H1 (cell line): ENCODE measurements at regions not wholly inside any gene's neighbourhood (a gene's known extent, or its start where the extent isn't known, plus 50 kb on each side); places are given as distances from the start of the nearest gene placed in this dataset.

Source experiments
- CTCF ChIA-PET: fragments of 300-600 bp; sonication (Branson Sonifier 250); formaldehyde crosslinking; loops from one replicate; lab custom pipeline; 2021; ENCODE audit not compliant: partially characterized antibody; lab: Charles Lee
- POLR2A ChIA-PET: fragments of 300-600 bp; sonication (Branson Sonifier 250); formaldehyde crosslinking; loops from one replicate; lab custom pipeline; 2021; ENCODE audit warnings: inconsistent platforms; ENCODE audit not compliant: partially characterized antibody; lab: Charles Lee
- DNase-seq, 2 experiments: peaks; one replicate each; pipeline versions ENCODE4 v3.0.0 to v3.0.0-alpha.2; 2010 to 2022; ENCODE audit warnings: low spot score in 2 of 2, low read depth in 1 of 2, mixed read lengths in 1 of 2
- FAIRE-seq: peaks from 2 replicates; lab custom pipeline; 2011; peaks lifted over from hg19 to GRCh38; lab: Jason Lieb, UNC
- H2AFZ ChIP-seq: 2 replicates; pipeline ENCODE4 v1.8.1; 2012; ENCODE audit warnings: low read length, inconsistent platforms
- H2AK5ac ChIP-seq: 2 replicates; pipeline ENCODE4 v1.6.1; 2013; ENCODE audit warnings: low read depth, low read length
- H2BK120ac ChIP-seq: replicated peaks from 2 replicates; pipeline ENCODE3; 2013; ENCODE audit warnings: low read depth, low read length, inconsistent platforms
- H2BK12ac ChIP-seq: 2 replicates; pipeline ENCODE4 v1.6.1; 2013; ENCODE audit warnings: low read depth, low read length
- H2BK15ac ChIP-seq: 2 replicates; pipeline ENCODE4 v1.6.1; 2013; ENCODE audit warnings: low read length
- H2BK20ac ChIP-seq: 2 replicates; pipeline ENCODE4 v1.6.1; 2013; ENCODE audit warnings: low read length
- H2BK5ac ChIP-seq: 2 replicates; pipeline ENCODE4 v1.6.1; 2013; ENCODE audit warnings: low read depth, low read length
- H3K14ac ChIP-seq: 2 replicates; pipeline ENCODE4 v1.6.1; 2013; ENCODE audit warnings: inconsistent platforms; ENCODE audit not compliant: insufficient read length
- H3K18ac ChIP-seq: 2 replicates; pipeline ENCODE4 v1.6.1; 2013; ENCODE audit warnings: low read length; ENCODE audit errors: extremely low read depth
- H3K23ac ChIP-seq: 2 replicates; pipeline ENCODE4 v1.6.1; 2013; ENCODE audit warnings: inconsistent platforms; ENCODE audit not compliant: insufficient read length
- H3K23me2 ChIP-seq: 2 replicates; pipeline ENCODE4 v1.6.1; 2013; ENCODE audit warnings: low read depth, low read length
- H3K27ac ChIP-seq: 2 replicates; pipeline ENCODE4 v1.6.1; 2011; ENCODE audit warnings: low read depth, low read length, inconsistent platforms
- H3K27me3 ChIP-seq, 4 experiments: replicated peaks in 1 of 4; 1 replicate in 1 of 4; 2 replicates in 3 of 4; pipeline versions ENCODE4 v1.6.1 to v1.8.1; 2011 to 2013; ENCODE audit warnings: low read length in 3 of 4, mild to moderate bottlenecking in 3 of 4, inconsistent platforms in 2 of 4, mixed read lengths in 2 of 4, moderate library complexity in 1 of 4; ENCODE audit not compliant: control insufficient read depth in 3 of 4, insufficient read depth in 3 of 4; ENCODE audit errors: extremely low read depth in 1 of 4
- H3K36me3 ChIP-seq, 4 experiments: 2 replicates each; pipeline versions ENCODE4 v1.6.1 to v1.8.1; 2011 to 2013; ENCODE audit warnings: mild to moderate bottlenecking in 4 of 4, low read length in 3 of 4, moderate library complexity in 2 of 4, control low read depth in 1 of 4, inconsistent platforms in 1 of 4; ENCODE audit not compliant: insufficient read depth in 4 of 4, control insufficient read depth in 2 of 4
- H3K4ac ChIP-seq: replicated peaks from 2 replicates; pipeline ENCODE3; 2013; ENCODE audit warnings: low read length, low read depth, mixed read lengths, inconsistent platforms; ENCODE audit not compliant: insufficient read length
- H3K4me1 ChIP-seq, 4 experiments: replicated peaks in 1 of 4; 1 replicate in 1 of 4; 2 replicates in 3 of 4; pipeline versions ENCODE4 v1.6.1 to v1.8.1; 2011 to 2013; ENCODE audit warnings: low read length in 3 of 4, inconsistent platforms in 2 of 4, mixed read lengths in 1 of 4; ENCODE audit not compliant: insufficient read depth in 4 of 4, control insufficient read depth in 3 of 4
- H3K4me2 ChIP-seq, 2 experiments: 2 replicates each; pipeline versions ENCODE4 v1.6.1 to v1.8.1; 2011 to 2013; ENCODE audit warnings: low read depth in 2 of 2, low read length in 2 of 2, control low read depth in 1 of 2, inconsistent platforms in 1 of 2, mild to moderate bottlenecking in 1 of 2; ENCODE audit not compliant: insufficient read depth in 1 of 2
- H3K4me3 ChIP-seq, 4 experiments: fragments of 200-600, 300-600 bp in 1 of 4; sonication (generic), shearing (Covaris generic), sonication (Bioruptor Twin) in 1 of 4; 2 replicates each; pipeline versions ENCODE4 v1.5.1 to v1.8.1; 2011 to 2016; ENCODE audit warnings: low read length in 4 of 4, low read depth in 3 of 4, control low read depth in 2 of 4, inconsistent platforms in 2 of 4, mild to moderate bottlenecking in 2 of 4, mixed read lengths in 1 of 4, moderate library complexity in 1 of 4; ENCODE audit not compliant: insufficient read depth in 2 of 4; ENCODE audit errors: extremely low read depth in 1 of 4
- H3K56ac ChIP-seq: replicated peaks from 2 replicates; pipeline ENCODE3; 2013; ENCODE audit warnings: low read depth, mild to moderate bottlenecking, mixed read lengths, low read length, inconsistent platforms; ENCODE audit not compliant: insufficient read length
- H3K79me1 ChIP-seq: 2 replicates; pipeline ENCODE4 v1.6.1; 2013; ENCODE audit warnings: low read depth, low read length, control low read depth
- H3K79me2 ChIP-seq, 2 experiments: 2 replicates each; pipeline versions ENCODE4 v1.6.1 to v1.8.1; 2012 to 2013; ENCODE audit warnings: low read length in 2 of 2, mild to moderate bottlenecking in 2 of 2, inconsistent platforms in 1 of 2; ENCODE audit not compliant: insufficient read depth in 2 of 2, control insufficient read depth in 1 of 2
- H3K9ac ChIP-seq, 4 experiments: replicated peaks in 1 of 4; 1 replicate in 1 of 4; 2 replicates in 3 of 4; pipeline versions ENCODE4 v1.6.1 to v1.8.1; 2011 to 2013; ENCODE audit warnings: low read depth in 3 of 4, low read length in 3 of 4, control low read depth in 2 of 4, mild to moderate bottlenecking in 2 of 4, moderate library complexity in 2 of 4, inconsistent platforms in 1 of 4; ENCODE audit errors: extremely low read depth in 1 of 4
- H3K9me3 ChIP-seq, 2 experiments: 2 replicates each; pipeline versions ENCODE4 v1.6.1 to v1.8.1; 2012 to 2013; ENCODE audit warnings: mild to moderate bottlenecking in 2 of 2, moderate library complexity in 2 of 2, control low read depth in 1 of 2, inconsistent platforms in 1 of 2, low read depth in 1 of 2, low read length in 1 of 2, mixed read lengths in 1 of 2; ENCODE audit not compliant: insufficient read depth in 2 of 2
- H4K20me1 ChIP-seq, 2 experiments: replicated peaks in 1 of 2; 2 replicates each; pipeline versions ENCODE3 to v1.8.1; 2011 to 2013; ENCODE audit warnings: inconsistent platforms in 2 of 2, low read length in 2 of 2, mild to moderate bottlenecking in 1 of 2; ENCODE audit not compliant: insufficient read depth in 2 of 2, control insufficient read depth in 1 of 2
- H4K5ac ChIP-seq: 2 replicates; pipeline ENCODE4 v1.6.1; 2013; ENCODE audit warnings: low read length, low read depth, mixed read lengths, inconsistent platforms; ENCODE audit not compliant: insufficient read length
- H4K8ac ChIP-seq: 2 replicates; pipeline ENCODE4 v1.8.0; 2013; ENCODE audit warnings: mild to moderate bottlenecking, moderate library complexity, low read length, inconsistent platforms; ENCODE audit not compliant: insufficient read depth; ENCODE audit errors: extremely low read depth
- H4K91ac ChIP-seq: replicated peaks from 2 replicates; pipeline ENCODE3; 2013; ENCODE audit warnings: low read length, mixed read lengths, inconsistent platforms; ENCODE audit not compliant: insufficient read length
- CEBPB ChIP-seq: IDR thresholded peaks from 2 replicates; pipeline ENCODE4 v1.6.1; 2012; ENCODE audit warnings: low read depth, low read length
- CHD2 ChIP-seq: IDR thresholded peaks from 2 replicates; pipeline ENCODE4 v1.6.1; 2012; ENCODE audit warnings: low read length, improper control_type of control experiment
- FOSL1 ChIP-seq: IDR thresholded peaks from 2 replicates; pipeline ENCODE4 v1.6.1; 2011; ENCODE audit warnings: mild to moderate bottlenecking, low read depth, low read length, moderate library complexity; ENCODE audit not compliant: insufficient read depth
- GTF2F1 ChIP-seq: IDR thresholded peaks from 2 replicates; pipeline ENCODE4 v1.6.1; 2012; ENCODE audit warnings: low read depth, low read length, improper control_type of control experiment, borderline replicate concordance
- HDAC2 ChIP-seq, 2 experiments: fragments of 300-600 bp in 1 of 2; sonication (generic) in 1 of 2; IDR thresholded peaks; 2 replicates each; pipeline ENCODE4 v1.6.1; 2011 to 2012; ENCODE audit warnings: low read depth in 2 of 2, low read length in 2 of 2, mild to moderate bottlenecking in 2 of 2, moderate library complexity in 2 of 2, borderline replicate concordance in 1 of 2, inconsistent platforms in 1 of 2
- JUND ChIP-seq: IDR thresholded peaks from 2 replicates; pipeline ENCODE4 v1.6.1; 2011; ENCODE audit warnings: mild to moderate bottlenecking, improper control_type of control experiment, low read length
- KDM1A ChIP-seq: fragments of 200-600, 300-600 bp; sonication (generic); IDR thresholded peaks from 2 replicates; pipeline ENCODE4 v1.7.1; 2016; ENCODE audit warnings: mild to moderate bottlenecking, low read length, borderline replicate concordance
- POU5F1 ChIP-seq: IDR thresholded peaks from 2 replicates; pipeline ENCODE4 v1.6.1; 2011; ENCODE audit warnings: low read depth, mild to moderate bottlenecking, low read length, moderate library complexity
- SP1 ChIP-seq: IDR thresholded peaks from 2 replicates; pipeline ENCODE4 v1.6.1; 2011; ENCODE audit warnings: low read depth, low read length
- SP2 ChIP-seq: IDR thresholded peaks from 2 replicates; pipeline ENCODE4 v1.6.1; 2012; ENCODE audit warnings: mild to moderate bottlenecking, low read length, inconsistent platforms
- SUZ12 ChIP-seq: fragments of 200-600 bp; sonication (generic); IDR thresholded peaks from 2 replicates; pipeline ENCODE4 v1.6.1; 2012; ENCODE audit warnings: mild to moderate bottlenecking, inconsistent platforms, low read length, moderate library complexity, mixed read lengths
- ZNF274 ChIP-seq: IDR thresholded peaks from 2 replicates; pipeline ENCODE4 v1.7.0; 2012; ENCODE audit warnings: low read length, borderline replicate concordance; ENCODE audit errors: extremely low read depth
- WGBS, 2 experiments: shearing (Covaris generic) in 1 of 2; methylation state at CpG; one replicate each; pipeline versions ENCODE4 v1.1.6 to v1.1.7; 2013 to 2015; ENCODE audit warnings: low lambda C conversion rate in 2 of 2, mixed read lengths in 2 of 2, inconsistent platforms in 1 of 2, low coverage in 1 of 2, missing lambda C conversion rate in 1 of 2; ENCODE audit not compliant: insufficient replicate concordance in 2 of 2, insufficient coverage in 1 of 2, insufficient read length in 1 of 2; ENCODE audit errors: extremely low coverage in 1 of 2, missing lambda C conversion rate in 1 of 2; 5-methylcytosine and 5-hydroxymethylcytosine counted together
- TF ChIP-seq, protein P1 (sequence below): IDR thresholded peaks from 2 replicates; pipeline ENCODE4 v1.6.1; 2012; ENCODE audit warnings: low read length, inconsistent platforms

DNA sequence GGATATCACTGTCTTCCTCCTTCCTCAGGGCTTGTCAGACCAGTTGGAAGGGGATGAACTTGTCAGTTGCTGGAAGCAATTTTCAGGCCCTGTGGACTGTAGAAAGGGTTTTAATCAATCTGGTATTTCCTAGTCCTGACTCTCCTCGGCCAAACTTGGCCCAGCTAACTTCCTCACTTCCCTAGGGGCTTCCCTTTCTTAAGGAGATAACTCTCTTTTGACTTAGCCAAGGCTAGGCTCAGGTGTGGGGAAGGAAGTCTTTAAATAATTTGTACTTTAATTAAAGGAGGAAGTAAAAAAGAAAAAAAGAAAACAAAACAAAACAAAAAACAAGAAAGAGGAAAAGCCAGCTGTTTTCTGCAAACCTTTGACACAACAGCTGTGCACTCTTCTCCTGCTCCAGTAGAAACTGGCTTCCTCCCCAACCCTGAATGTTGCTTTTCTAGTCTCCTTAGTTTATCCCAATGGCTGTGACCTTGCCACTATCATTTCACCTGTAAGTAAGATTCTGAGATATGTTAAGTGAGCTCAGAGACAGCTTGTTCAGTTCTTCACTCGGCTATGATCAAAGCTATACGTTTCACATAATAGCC is 53.0 kb upstream of the ST3GAL6 start:
- H3K23me2 ChIP-seq, result no peaks in the 10 kb centered on the region
- CTCF ChIA-PET, result interaction anchor here (1.1 kb wide), 1 partner anchor 12 kb away, joined by 3 read pairs; no protein-coding TSS in a partner anchor

More for the DNA sequence above, 53.0 kb upstream of the ST3GAL6 start:
- Histone ChIP-seq H2AK5ac (no peak overlapping the region), H4K8ac (no peak overlapping the region), H2AFZ (no peak overlapping the region), H4K20me1 (no peaks in the 10 kb centered on the region), H2BK15ac (no peak overlapping the region), H3K56ac (no peak overlapping the region), H2BK12ac (no peak overlapping the region), H3K14ac (no peak overlapping the region), H3K23ac (no peak overlapping the region), H3K9me3 (no peaks in the 10 kb centered on the region), H2BK20ac (no peak overlapping the region), H3K79me1 (no peaks in the 10 kb centered on the region), H3K27me3 (no peaks in the 10 kb centered on the region), H4K5ac (no peak overlapping the region), H3K36me3 (no peaks in the 10 kb centered on the region), H3K4me1 (no peaks in the 10 kb centered on the region; a peak in 3 of 7 replicates), H3K4me2 (no peak overlapping the region; a peak in 1 of 4 replicates), H2BK5ac (no peak overlapping the region), H2BK120ac (no peak overlapping the region), H3K79me2 (no peaks in the 10 kb centered on the region), H4K91ac (no peak overlapping the region), H3K4ac (no peak overlapping the region), H3K4me3 (no peak overlapping the region), H3K9ac (no peak overlapping the region), H3K18ac (no peak overlapping the region), H3K27ac (no peak overlapping the region)
- TF ChIP-seq HDAC2 (IDR thresholded peaks at IDR 0.05; ENCODE audit: borderline replicate concordance in 1 of 2, low read depth in 2 of 2, low read length in 2 of 2) (no peak), GTF2F1 (no peak), CEBPB (no peak), SP1 (no peak), JUND (no peak), ZNF274 (no peak), SP2 (no peak), SUZ12 (no peak), CHD2 (no peak), FOSL1 (no peak), POU5F1 (no peak), KDM1A (no peak)
- TF ChIP-seq, protein P1, sequence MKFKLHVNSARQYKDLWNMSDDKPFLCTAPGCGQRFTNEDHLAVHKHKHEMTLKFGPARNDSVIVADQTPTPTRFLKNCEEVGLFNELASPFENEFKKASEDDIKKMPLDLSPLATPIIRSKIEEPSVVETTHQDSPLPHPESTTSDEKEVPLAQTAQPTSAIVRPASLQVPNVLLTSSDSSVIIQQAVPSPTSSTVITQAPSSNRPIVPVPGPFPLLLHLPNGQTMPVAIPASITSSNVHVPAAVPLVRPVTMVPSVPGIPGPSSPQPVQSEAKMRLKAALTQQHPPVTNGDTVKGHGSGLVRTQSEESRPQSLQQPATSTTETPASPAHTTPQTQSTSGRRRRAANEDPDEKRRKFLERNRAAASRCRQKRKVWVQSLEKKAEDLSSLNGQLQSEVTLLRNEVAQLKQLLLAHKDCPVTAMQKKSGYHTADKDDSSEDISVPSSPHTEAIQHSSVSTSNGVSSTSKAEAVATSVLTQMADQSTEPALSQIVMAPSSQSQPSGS, result no peak
- POLR2A ChIA-PET, result no interaction called here
- DNase-seq, result no peak
- FAIRE-seq, result no peak
- 62% methylated on average over 3 of the region's 3 CpGs; no CpG with 5 or more reads in 1 of the 2 experiments for WGBS, 2 experiments
